ENCODE measurements at regions not wholly inside any gene's neighbourhood (a gene's known extent, or its start where the extent isn't known, plus 50 kb on each side); places are given as distances from the start of the nearest gene placed in this dataset.

DNA sequence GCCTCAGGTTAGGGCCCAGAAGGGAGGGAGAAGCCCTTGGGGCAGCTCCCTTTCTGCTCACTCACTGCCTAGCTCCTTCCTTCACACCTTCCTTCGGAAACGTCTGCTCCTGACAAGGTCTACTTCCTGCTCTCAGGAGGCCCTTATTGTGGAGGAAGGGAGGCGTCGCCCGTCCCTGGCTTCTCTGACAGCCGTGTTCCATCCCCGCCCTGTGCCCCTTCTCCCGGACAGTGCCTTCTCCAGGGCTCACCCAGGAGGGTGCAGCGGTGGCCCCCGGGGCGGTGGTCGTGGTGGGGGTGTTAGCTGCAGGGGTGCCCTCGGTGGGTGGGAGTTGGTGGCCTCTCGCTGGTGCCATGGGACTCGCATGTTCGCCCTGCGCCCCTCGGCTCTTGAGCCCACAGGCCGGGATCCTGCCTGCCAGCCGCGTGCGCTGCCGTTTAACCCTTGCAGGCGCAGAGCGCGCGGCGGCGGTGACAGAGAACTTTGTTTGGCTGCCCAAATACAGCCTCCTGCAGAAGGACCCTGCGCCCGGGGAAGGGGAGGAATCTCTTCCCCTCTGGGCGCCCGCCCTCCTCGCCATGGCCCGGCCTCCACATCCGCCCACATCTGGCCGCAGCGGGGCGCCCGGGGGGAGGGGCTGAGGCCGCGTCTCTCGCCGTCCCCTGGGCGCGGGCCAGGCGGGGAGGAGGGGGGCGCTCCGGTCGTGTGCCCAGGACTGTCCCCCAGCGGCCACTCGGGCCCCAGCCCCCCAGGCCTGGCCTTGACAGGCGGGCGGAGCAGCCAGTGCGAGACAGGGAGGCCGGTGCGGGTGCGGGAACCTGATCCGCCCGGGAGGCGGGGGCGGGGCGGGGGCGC, 231.9 kb downstream of the SEC14L1 start (continued):
- TF ChIP-seq, protein P1, sequence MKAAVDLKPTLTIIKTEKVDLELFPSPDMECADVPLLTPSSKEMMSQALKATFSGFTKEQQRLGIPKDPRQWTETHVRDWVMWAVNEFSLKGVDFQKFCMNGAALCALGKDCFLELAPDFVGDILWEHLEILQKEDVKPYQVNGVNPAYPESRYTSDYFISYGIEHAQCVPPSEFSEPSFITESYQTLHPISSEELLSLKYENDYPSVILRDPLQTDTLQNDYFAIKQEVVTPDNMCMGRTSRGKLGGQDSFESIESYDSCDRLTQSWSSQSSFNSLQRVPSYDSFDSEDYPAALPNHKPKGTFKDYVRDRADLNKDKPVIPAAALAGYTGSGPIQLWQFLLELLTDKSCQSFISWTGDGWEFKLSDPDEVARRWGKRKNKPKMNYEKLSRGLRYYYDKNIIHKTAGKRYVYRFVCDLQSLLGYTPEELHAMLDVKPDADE (conservative IDR thresholded peaks at IDR 0.05; ENCODE audit: control insufficient read depth, low read depth, low read length), result peak; percentile 59; the same call in 1 of the 2 replicates
- TF ChIP-seq RBM22 (IDR thresholded peaks at IDR 0.05; ENCODE audit: low read depth, low read length, poor library complexity, severe bottlenecking) (peak; percentile 33), HNRNPL (IDR thresholded peaks at IDR 0.05; ENCODE audit: low read depth, low read length) (peak; percentile 16; the same call in 1 of the 2 replicates), BHLHE40 (IDR thresholded peaks at IDR 0.05; ENCODE audit: low read length) (peak; percentile 15; the same call in 1 of the 2 replicates), MAZ (CRISPR knock-in tag; conservative IDR thresholded peaks at IDR 0.05 in 1 of 2, IDR thresholded peaks at IDR 0.05 in 1 of 2) (peak; percentile 33 to 73), FOXA3 (CRISPR knock-in tag; conservative IDR thresholded peaks at IDR 0.05 in 1 of 2, IDR thresholded peaks at IDR 0.05 in 1 of 2) (no peak), CBFA2T3 (IDR thresholded peaks at IDR 0.05) (peak; percentile 9; the same call in 1 of the 2 replicates)
- TF ChIP-seq, protein P2, sequence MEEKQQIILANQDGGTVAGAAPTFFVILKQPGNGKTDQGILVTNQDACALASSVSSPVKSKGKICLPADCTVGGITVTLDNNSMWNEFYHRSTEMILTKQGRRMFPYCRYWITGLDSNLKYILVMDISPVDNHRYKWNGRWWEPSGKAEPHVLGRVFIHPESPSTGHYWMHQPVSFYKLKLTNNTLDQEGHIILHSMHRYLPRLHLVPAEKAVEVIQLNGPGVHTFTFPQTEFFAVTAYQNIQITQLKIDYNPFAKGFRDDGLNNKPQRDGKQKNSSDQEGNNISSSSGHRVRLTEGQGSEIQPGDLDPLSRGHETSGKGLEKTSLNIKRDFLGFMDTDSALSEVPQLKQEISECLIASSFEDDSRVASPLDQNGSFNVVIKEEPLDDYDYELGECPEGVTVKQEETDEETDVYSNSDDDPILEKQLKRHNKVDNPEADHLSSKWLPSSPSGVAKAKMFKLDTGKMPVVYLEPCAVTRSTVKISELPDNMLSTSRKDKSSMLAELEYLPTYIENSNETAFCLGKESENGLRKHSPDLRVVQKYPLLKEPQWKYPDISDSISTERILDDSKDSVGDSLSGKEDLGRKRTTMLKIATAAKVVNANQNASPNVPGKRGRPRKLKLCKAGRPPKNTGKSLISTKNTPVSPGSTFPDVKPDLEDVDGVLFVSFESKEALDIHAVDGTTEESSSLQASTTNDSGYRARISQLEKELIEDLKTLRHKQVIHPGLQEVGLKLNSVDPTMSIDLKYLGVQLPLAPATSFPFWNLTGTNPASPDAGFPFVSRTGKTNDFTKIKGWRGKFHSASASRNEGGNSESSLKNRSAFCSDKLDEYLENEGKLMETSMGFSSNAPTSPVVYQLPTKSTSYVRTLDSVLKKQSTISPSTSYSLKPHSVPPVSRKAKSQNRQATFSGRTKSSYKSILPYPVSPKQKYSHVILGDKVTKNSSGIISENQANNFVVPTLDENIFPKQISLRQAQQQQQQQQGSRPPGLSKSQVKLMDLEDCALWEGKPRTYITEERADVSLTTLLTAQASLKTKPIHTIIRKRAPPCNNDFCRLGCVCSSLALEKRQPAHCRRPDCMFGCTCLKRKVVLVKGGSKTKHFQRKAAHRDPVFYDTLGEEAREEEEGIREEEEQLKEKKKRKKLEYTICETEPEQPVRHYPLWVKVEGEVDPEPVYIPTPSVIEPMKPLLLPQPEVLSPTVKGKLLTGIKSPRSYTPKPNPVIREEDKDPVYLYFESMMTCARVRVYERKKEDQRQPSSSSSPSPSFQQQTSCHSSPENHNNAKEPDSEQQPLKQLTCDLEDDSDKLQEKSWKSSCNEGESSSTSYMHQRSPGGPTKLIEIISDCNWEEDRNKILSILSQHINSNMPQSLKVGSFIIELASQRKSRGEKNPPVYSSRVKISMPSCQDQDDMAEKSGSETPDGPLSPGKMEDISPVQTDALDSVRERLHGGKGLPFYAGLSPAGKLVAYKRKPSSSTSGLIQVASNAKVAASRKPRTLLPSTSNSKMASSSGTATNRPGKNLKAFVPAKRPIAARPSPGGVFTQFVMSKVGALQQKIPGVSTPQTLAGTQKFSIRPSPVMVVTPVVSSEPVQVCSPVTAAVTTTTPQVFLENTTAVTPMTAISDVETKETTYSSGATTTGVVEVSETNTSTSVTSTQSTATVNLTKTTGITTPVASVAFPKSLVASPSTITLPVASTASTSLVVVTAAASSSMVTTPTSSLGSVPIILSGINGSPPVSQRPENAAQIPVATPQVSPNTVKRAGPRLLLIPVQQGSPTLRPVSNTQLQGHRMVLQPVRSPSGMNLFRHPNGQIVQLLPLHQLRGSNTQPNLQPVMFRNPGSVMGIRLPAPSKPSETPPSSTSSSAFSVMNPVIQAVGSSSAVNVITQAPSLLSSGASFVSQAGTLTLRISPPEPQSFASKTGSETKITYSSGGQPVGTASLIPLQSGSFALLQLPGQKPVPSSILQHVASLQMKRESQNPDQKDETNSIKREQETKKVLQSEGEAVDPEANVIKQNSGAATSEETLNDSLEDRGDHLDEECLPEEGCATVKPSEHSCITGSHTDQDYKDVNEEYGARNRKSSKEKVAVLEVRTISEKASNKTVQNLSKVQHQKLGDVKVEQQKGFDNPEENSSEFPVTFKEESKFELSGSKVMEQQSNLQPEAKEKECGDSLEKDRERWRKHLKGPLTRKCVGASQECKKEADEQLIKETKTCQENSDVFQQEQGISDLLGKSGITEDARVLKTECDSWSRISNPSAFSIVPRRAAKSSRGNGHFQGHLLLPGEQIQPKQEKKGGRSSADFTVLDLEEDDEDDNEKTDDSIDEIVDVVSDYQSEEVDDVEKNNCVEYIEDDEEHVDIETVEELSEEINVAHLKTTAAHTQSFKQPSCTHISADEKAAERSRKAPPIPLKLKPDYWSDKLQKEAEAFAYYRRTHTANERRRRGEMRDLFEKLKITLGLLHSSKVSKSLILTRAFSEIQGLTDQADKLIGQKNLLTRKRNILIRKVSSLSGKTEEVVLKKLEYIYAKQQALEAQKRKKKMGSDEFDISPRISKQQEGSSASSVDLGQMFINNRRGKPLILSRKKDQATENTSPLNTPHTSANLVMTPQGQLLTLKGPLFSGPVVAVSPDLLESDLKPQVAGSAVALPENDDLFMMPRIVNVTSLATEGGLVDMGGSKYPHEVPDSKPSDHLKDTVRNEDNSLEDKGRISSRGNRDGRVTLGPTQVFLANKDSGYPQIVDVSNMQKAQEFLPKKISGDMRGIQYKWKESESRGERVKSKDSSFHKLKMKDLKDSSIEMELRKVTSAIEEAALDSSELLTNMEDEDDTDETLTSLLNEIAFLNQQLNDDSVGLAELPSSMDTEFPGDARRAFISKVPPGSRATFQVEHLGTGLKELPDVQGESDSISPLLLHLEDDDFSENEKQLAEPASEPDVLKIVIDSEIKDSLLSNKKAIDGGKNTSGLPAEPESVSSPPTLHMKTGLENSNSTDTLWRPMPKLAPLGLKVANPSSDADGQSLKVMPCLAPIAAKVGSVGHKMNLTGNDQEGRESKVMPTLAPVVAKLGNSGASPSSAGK (IDR thresholded peaks at IDR 0.05), result peak; percentile 85
- TF ChIP-seq, protein P3, sequence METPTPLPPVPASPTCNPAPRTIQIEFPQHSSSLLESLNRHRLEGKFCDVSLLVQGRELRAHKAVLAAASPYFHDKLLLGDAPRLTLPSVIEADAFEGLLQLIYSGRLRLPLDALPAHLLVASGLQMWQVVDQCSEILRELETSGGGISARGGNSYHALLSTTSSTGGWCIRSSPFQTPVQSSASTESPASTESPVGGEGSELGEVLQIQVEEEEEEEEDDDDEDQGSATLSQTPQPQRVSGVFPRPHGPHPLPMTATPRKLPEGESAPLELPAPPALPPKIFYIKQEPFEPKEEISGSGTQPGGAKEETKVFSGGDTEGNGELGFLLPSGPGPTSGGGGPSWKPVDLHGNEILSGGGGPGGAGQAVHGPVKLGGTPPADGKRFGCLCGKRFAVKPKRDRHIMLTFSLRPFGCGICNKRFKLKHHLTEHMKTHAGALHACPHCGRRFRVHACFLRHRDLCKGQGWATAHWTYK (CRISPR knock-in tag; IDR thresholded peaks at IDR 0.05), result peak; percentile 69; the same call in 1 of the 2 replicates
- TF ChIP-seq, protein P4, sequence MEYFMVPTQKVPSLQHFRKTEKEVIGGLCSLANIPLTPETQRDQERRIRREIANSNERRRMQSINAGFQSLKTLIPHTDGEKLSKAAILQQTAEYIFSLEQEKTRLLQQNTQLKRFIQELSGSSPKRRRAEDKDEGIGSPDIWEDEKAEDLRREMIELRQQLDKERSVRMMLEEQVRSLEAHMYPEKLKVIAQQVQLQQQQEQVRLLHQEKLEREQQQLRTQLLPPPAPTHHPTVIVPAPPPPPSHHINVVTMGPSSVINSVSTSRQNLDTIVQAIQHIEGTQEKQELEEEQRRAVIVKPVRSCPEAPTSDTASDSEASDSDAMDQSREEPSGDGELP (CRISPR knock-in tag; IDR thresholded peaks at IDR 0.05; ENCODE audit: borderline replicate concordance), result peak; percentile 51; the same call in 1 of the 2 replicates
